SK-N-MC (cell line): ENCODE measurements at regions not wholly inside any gene's neighbourhood (a gene's known extent, or its start where the extent isn't known, plus 50 kb on each side); places are given as distances from the start of the nearest gene placed in this dataset.

ENCODE experiments used
- EZH2 ChIP-seq: fragments of 200-600 bp; sonication (generic); IDR thresholded peaks from one replicate; pipeline ENCODE4 v1.6.1; 2017; ENCODE audit warnings: antibody characterized with exemption
- FOXP2 ChIP-seq: optimal IDR thresholded peaks from 2 replicates; pipeline ENCODE3; 2011; ENCODE audit warnings: mild to moderate bottlenecking, moderate library complexity; ENCODE audit not compliant: insufficient read depth; ENCODE audit errors: extremely low read length, control extremely low read depth
- POLR2AphosphoS5 ChIP-seq: IDR thresholded peaks from 2 replicates; pipeline ENCODE4 v1.6.1; 2012; ENCODE audit warnings: mild to moderate bottlenecking, low read depth, low read length, borderline replicate concordance

DNA sequence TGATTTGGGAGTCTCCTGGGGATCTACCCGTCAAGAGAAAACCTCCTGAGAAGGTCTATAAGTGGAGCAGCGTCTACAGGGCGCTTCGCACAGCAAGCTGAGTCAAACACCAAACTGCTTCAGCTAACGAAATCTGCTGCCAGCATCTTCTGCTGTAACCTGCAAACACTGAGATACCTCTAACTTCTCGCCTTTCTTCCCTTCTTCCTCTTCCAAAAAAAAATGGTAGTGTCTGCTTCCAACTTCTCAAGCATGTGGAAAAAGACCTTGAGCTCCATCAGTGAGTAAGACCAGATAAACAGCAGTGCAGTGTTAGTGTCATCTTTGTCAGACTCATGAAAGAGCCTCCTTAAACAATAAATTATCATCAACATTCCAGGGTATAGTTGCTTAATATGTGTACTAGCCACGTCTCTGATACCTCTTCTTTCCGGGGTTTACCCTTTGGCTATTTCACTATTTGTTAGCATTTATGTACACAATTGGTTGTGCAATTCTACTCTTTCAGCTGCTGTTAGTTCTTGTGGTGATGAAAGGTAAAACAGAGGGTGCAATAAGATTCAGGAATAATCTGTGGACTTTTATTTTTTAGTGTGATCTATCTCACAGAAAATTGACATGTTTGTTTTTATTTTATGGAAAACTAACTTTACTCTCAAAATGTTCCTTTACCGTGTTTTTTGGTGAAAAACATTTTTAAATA is 81.6 kb downstream of the LLPH start:
- TF ChIP-seq FOXP2 = no peak
- no peak for TF ChIP-seq POLR2AphosphoS5
- TF ChIP-seq EZH2 = no peak
